Esophagus muscularis mucosa (tissue), 2 donors: ENCODE measurements at regions not wholly inside any gene's neighbourhood (a gene's known extent, or its start where the extent isn't known, plus 50 kb on each side); places are given as distances from the start of the nearest gene placed in this dataset.

ENCODE experiments used
- POLR2A ChIP-seq: fragments of 450-650 bp; IDR thresholded peaks from one replicate; pipeline ENCODE4 v1.6.1; 2017; ENCODE audit warnings: antibody characterized with exemption, moderate library complexity, mild to moderate bottlenecking, low read depth
- POLR2AphosphoS5 ChIP-seq, 2 donors: sonication (generic); formaldehyde crosslinking; IDR thresholded peaks; one replicate each; pipeline ENCODE4 v1.6.1; 2017; ENCODE audit warnings: antibody characterized with exemption in 2 of 2

DNA sequence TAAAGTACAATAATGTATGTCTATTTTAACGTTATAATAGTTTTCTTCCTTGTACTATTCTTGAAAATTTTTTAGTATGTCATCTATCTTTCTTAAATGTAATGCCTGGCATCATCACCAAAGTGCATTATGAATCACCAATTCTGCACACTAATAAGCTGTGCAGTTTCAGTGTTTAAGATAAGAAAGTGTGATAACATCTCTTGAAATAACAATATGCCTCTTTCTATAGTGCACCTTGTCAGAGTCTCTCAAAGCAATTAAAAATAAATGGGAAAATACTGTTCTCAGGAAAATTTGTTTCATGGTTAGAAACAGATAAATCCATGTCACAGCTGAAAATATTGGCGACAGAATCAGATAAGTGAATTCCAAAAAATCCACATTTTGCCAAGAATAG, 457.4 kb upstream of the PCDH10 start:
- TF ChIP-seq POLR2AphosphoS5 (IDR thresholded peaks at IDR 0.05) (no peak), POLR2A (no peak)
